OCI-LY1 (cell line): ENCODE measurements at regions not wholly inside any gene's neighbourhood (a gene's known extent, or its start where the extent isn't known, plus 50 kb on each side); places are given as distances from the start of the nearest gene placed in this dataset.

Experiments used
- EZH2 ChIP-seq: fragments of 200-600 bp; sonication (generic), shearing (Covaris generic); IDR thresholded peaks from 2 replicates; pipeline ENCODE4 v1.8.0; 2017; ENCODE audit warnings: borderline replicate concordance, mixed run types, mild to moderate bottlenecking, antibody characterized with exemption, low read length, moderate library complexity, mixed read lengths
- TF ChIP-seq, protein P1 (sequence below): fragments of 200-600 bp; sonication (generic), shearing (Covaris generic); IDR thresholded peaks from 2 replicates; pipeline ENCODE4 v1.5.1; 2017; ENCODE audit warnings: mild to moderate bottlenecking, antibody characterized with exemption, low read length, moderate library complexity, mixed read lengths

DNA sequence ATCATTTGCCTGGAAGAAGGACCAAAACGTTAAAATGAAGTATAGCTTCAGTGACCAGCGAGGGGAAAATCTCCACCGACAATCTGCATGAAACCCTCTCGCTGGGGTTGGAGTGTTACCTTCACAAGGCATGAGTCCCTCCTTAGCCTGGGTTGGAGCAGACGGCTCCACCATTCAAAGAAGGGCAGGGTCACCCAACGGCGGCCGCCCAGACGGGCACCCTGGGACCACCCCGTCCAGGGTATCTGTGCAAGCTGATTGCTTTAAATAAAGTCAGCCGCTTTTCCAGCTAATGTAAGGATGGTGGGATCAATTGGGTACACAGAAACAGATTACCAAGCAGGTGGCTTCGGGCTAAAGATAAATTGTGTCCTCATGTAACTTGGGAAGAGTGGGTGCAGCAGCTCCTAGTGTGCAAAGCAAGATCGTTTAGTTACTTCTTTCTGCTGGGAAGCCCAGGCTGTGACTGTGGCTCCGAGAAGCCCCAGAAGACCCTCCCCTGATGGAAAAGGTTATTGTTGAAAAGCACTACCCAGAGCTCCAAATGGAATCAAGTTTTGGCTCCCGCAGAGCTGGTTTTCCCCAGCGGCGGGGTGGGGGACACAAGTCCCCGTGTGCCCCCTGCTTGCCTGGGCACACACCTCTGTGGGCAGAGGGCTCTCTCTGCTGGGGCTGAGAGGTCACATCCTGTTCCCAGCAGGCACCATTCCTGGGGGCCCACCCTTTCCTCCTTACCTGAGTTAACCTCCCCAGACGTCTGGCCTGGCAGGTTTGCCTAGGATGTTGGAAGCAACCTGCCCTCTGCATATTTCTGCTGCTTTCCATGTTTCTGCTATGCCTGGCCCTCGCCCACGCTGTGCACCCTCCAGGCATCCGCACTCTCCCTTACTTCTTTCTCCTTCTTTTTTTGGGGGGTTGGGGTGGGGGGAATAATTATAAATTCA is 318.6 kb upstream of the DIO3 start:
- TF ChIP-seq, protein P1, sequence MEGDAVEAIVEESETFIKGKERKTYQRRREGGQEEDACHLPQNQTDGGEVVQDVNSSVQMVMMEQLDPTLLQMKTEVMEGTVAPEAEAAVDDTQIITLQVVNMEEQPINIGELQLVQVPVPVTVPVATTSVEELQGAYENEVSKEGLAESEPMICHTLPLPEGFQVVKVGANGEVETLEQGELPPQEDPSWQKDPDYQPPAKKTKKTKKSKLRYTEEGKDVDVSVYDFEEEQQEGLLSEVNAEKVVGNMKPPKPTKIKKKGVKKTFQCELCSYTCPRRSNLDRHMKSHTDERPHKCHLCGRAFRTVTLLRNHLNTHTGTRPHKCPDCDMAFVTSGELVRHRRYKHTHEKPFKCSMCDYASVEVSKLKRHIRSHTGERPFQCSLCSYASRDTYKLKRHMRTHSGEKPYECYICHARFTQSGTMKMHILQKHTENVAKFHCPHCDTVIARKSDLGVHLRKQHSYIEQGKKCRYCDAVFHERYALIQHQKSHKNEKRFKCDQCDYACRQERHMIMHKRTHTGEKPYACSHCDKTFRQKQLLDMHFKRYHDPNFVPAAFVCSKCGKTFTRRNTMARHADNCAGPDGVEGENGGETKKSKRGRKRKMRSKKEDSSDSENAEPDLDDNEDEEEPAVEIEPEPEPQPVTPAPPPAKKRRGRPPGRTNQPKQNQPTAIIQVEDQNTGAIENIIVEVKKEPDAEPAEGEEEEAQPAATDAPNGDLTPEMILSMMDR: no peak
- TF ChIP-seq EZH2: no peak
